Ovary (tissue), 7 donors: ENCODE measurements at regions not wholly inside any gene's neighbourhood (a gene's known extent, or its start where the extent isn't known, plus 50 kb on each side); places are given as distances from the start of the nearest gene placed in this dataset.
A peak's percentile ranks its signal among the peaks of the same experiment; 100 is the strongest.

Experiments used
- DNase-seq, 5 donors: peaks; one replicate each; pipeline ENCODE4 v3.0.0-alpha.2; 2019 to 2020
- H3K27ac ChIP-seq, 2 donors: fragments of 200-600 bp; one replicate each; pipeline versions ENCODE4 v1.5.1 to v1.8.0; 2019 to 2022
- H3K27me3 ChIP-seq: fragments of 200-600 bp; one replicate; pipeline ENCODE4 v1.8.0; 2022
- H3K36me3 ChIP-seq: fragments of 200-600 bp; sonication (generic); one replicate; pipeline ENCODE4 v1.5.1; 2019
- H3K4me1 ChIP-seq: one replicate; pipeline ENCODE4 v1.8.1; 2013; ENCODE audit warnings: mild to moderate bottlenecking, moderate library complexity; ENCODE audit not compliant: insufficient read depth
- H3K4me3 ChIP-seq: fragments of 200-600 bp; sonication (generic); one replicate; pipeline ENCODE4 v1.5.1; 2017
- H3K9me3 ChIP-seq, 2 donors: fragments of 200-600 bp in 1 of 2; sonication (generic) in 1 of 2; one replicate each; pipeline versions ENCODE4 v1.5.1 to v1.8.1; 2013 to 2019; ENCODE audit warnings: mild to moderate bottlenecking in 1 of 2, moderate library complexity in 1 of 2
- CTCF ChIP-seq, 3 donors: fragments of 450-650 bp in 2 of 3; fragments of 200-600 bp in 1 of 3; IDR thresholded peaks; one replicate each; pipeline versions ENCODE4 v1.5.1 to v1.8.0; 2016 to 2022; ENCODE audit warnings: antibody characterized with exemption in 3 of 3, mild to moderate bottlenecking in 1 of 3
- EP300 ChIP-seq: sonication (generic); formaldehyde crosslinking; IDR thresholded peaks from one replicate; pipeline ENCODE4 v1.6.1; 2017; ENCODE audit warnings: antibody characterized with exemption
- POLR2A ChIP-seq: fragments of 450-650 bp; IDR thresholded peaks from one replicate; pipeline ENCODE4 v1.6.1; 2017; ENCODE audit warnings: antibody characterized with exemption, mild to moderate bottlenecking, moderate library complexity
- WGBS, 3 donors: extraction: QIAGEN DNeasy Blood & Tissue Kit in 1 of 3; methylation state at CpG; one replicate each; pipeline versions ENCODE4 v1.1.5 to v1.1.7; 2013 to 2017; 5-methylcytosine and 5-hydroxymethylcytosine counted together
- intact Hi-C, 4 donors: fragments of 100-400 bp; cut with DNase I; formaldehyde crosslinking; loops; one replicate each; pipeline versions ENCODE4 v1.11.0 to v1.15.1; 2022 to 2023
- donor health status: DM: no; HTN: no; CAD: no; lungs with moderate emphysema.
- donor health status: DM: no; HTN: no; CAD: no.
- donor health status: Bipolar disorder and iron deficiency.
- donor health status: DM: no; HTN: no; CAD: no.
- donor health status: DM: yes; HTN: yes; CAD: no.

GRCh38 chr5:88140856-88141752 lies 127.5 kb downstream of the TMEM161B start:
- intact Hi-C loops = loop anchor here in 2 of 4 donors (5.0 to 10.0 kb wide), 3 partner anchors 134 to 691 kb away; no protein-coding TSS in a partner anchor
- Histone ChIP-seq H3K27me3 (no peaks in the 10 kb centered on the region), H3K27ac (peak overlapping the region in 1 of 2 donors; percentile 66), H3K9me3 (no peaks in the 10 kb centered on the region), H3K4me3 (peak overlapping the region; percentile 46), H3K36me3 (no peaks in the 10 kb centered on the region), H3K4me1 (peaks cover 1% of the 10 kb centered on the region)
- peak; percentile 97 to 99 (median 98) for DNase-seq
- 0 to 1% (median 0%) methylated on average over 47 to 49 of the region's 49 CpGs for WGBS, 3 donors
- TF ChIP-seq EP300 = no peak
- TF ChIP-seq CTCF (IDR thresholded peaks at IDR 0.05) = peak; percentile 45 to 76 (median 46)
- peak; percentile 54 for TF ChIP-seq POLR2A

- Histone ChIP-seq H3K9me3 (no peaks in the 10 kb centered on the region), H3K36me3 (no peaks in the 10 kb centered on the region), H3K27me3 (no peaks in the 10 kb centered on the region), H3K27ac (peak overlapping the region in 1 of 2 donors; percentile 66), H3K4me1 (peaks cover 1% of the 10 kb centered on the region), H3K4me3 (peak overlapping the region; percentile 46)
- peak in 2 of 5 donors; percentile 43 to 58 for DNase-seq
- 3 to 5% (median 5%) methylated on average over 15 of the region's 15 CpGs for WGBS, 3 donors
- intact Hi-C loops = loop anchor here in 2 of 4 donors (5.0 to 10.0 kb wide), 3 partner anchors 134 to 692 kb away; no protein-coding TSS in a partner anchor
- TF ChIP-seq CTCF (IDR thresholded peaks at IDR 0.05) = no peak
- TF ChIP-seq POLR2A = no peak
- TF ChIP-seq EP300 = no peak
Measured at GRCh38 chr5:88140396-88140855, 128.2 kb downstream of the TMEM161B start.

GRCh38 chr5:88130211-88130815 lies 138.3 kb downstream of the TMEM161B start:
- intact Hi-C loops = no loop called here
- Histone ChIP-seq H3K27ac (no peak overlapping the region), H3K36me3 (no peaks in the 10 kb centered on the region), H3K4me1 (no peaks in the 10 kb centered on the region), H3K4me3 (no peak overlapping the region), H3K27me3 (no peaks in the 10 kb centered on the region), H3K9me3 (no peaks in the 10 kb centered on the region)
- no peak for DNase-seq
- TF ChIP-seq POLR2A = no peak
- WGBS, 3 donors = 91 to 94% (median 93%) methylated on average over 5 of the region's 5 CpGs

GRCh38 chr5:88128813-88129212 lies 139.8 kb downstream of the TMEM161B start:
- no peaks in the 10 kb centered on the region for H3K9me3 ChIP-seq
- TF ChIP-seq EP300 (no peak), POLR2A (no peak), CTCF (IDR thresholded peaks at IDR 0.05) (no peak)
- no peaks in the 10 kb centered on the region for H3K36me3 ChIP-seq
- WGBS, 3 donors = 94 to 97% (median 95%) methylated on average over 2 of the region's 2 CpGs
- H3K4me3 ChIP-seq = no peak overlapping the region
- no peak for DNase-seq
- no peak overlapping the region for H3K27ac ChIP-seq
- intact Hi-C loops = no loop called here
- H3K27me3 ChIP-seq = no peaks in the 10 kb centered on the region
- no peaks in the 10 kb centered on the region for H3K4me1 ChIP-seq
